Kidney epithelial cell (primary cell): ENCODE measurements at regions not wholly inside any gene's neighbourhood (a gene's known extent, or its start where the extent isn't known, plus 50 kb on each side); places are given as distances from the start of the nearest gene placed in this dataset.

Experiments used
- DNase-seq: peaks from one replicate; pipeline ENCODE4 v3.0.0-alpha.2; 2010; ENCODE audit warnings: low read depth
- H3K27me3 ChIP-seq: 2 replicates; pipeline ENCODE4 v1.6.0; 2011; ENCODE audit warnings: low read length; ENCODE audit not compliant: control insufficient read depth, insufficient read depth
- H3K36me3 ChIP-seq: 2 replicates; pipeline ENCODE4 v1.5.1; 2011; ENCODE audit warnings: low read length; ENCODE audit not compliant: control insufficient read depth, insufficient read depth
- H3K4me3 ChIP-seq: 2 replicates; pipeline ENCODE4 v1.5.1; 2011; ENCODE audit warnings: low read depth, mild to moderate bottlenecking, control low read depth, low read length
- CTCF ChIP-seq: IDR thresholded peaks from 2 replicates; pipeline ENCODE4 v1.5.1; 2011; ENCODE audit warnings: mild to moderate bottlenecking, moderate library complexity, low read length, control low read depth, inconsistent platforms; ENCODE audit not compliant: insufficient read depth, poor library complexity, severe bottlenecking

- no peaks in the 10 kb centered on the region for H3K36me3 ChIP-seq
- H3K4me3 ChIP-seq: no peak overlapping the region
- H3K27me3 ChIP-seq: no peaks in the 10 kb centered on the region
- no peak for TF ChIP-seq CTCF
- DNase-seq: no peak
These were observed 420.3 kb downstream of the PCDH17 start for GRCh38 chr13:58051807-58052375.

- DNase-seq: no peak
- no peaks in the 10 kb centered on the region for H3K27me3 ChIP-seq
- no peaks in the 10 kb centered on the region for H3K36me3 ChIP-seq
- no peak for TF ChIP-seq CTCF
- no peak overlapping the region for H3K4me3 ChIP-seq
These were observed 424.9 kb downstream of the PCDH17 start for GRCh38 chr13:58056426-58056825.

- Histone ChIP-seq H3K36me3 (no peaks in the 10 kb centered on the region), H3K27me3 (no peaks in the 10 kb centered on the region), H3K4me3 (no peak overlapping the region)
- no peak for DNase-seq
- TF ChIP-seq CTCF: no peak
These were observed 428.1 kb downstream of the PCDH17 start for GRCh38 chr13:58059624-58060023.

- Histone ChIP-seq H3K36me3 (no peaks in the 10 kb centered on the region), H3K27me3 (no peaks in the 10 kb centered on the region), H3K4me3 (no peak overlapping the region)
- no peak for DNase-seq
- TF ChIP-seq CTCF: no peak
These were observed 449.3 kb downstream of the PCDH17 start for GRCh38 chr13:58080806-58081205.

- Histone ChIP-seq H3K27me3 (no peaks in the 10 kb centered on the region), H3K36me3 (no peaks in the 10 kb centered on the region), H3K4me3 (no peak overlapping the region)
- TF ChIP-seq CTCF: no peak
- no peak for DNase-seq
These were observed 449.8 kb downstream of the PCDH17 start for GRCh38 chr13:58081301-58081820.

- Histone ChIP-seq H3K4me3 (no peak overlapping the region), H3K36me3 (no peaks in the 10 kb centered on the region), H3K27me3 (no peaks in the 10 kb centered on the region)
- TF ChIP-seq CTCF: no peak
- DNase-seq: no peak
These were observed 451.5 kb downstream of the PCDH17 start for GRCh38 chr13:58083064-58083463.
